ENCODE measurements at regions not wholly inside any gene's neighbourhood (a gene's known extent, or its start where the extent isn't known, plus 50 kb on each side); places are given as distances from the start of the nearest gene placed in this dataset.
A peak's percentile ranks its signal among the peaks of the same experiment; 100 is the strongest.

- DNase-seq (ENCODE audit: low read depth): peak; percentile 27
These were observed 355.3 kb downstream of the ZSWIM6 start for GRCh38 chr5:61687371-61687770.

GRCh38 chr5:61689153-61689846 is 357.2 kb downstream of the ZSWIM6 start:
- no peak for DNase-seq (ENCODE audit: low read depth)

- no peak for DNase-seq (ENCODE audit: low read depth)
These were observed 365.9 kb downstream of the ZSWIM6 start for GRCh38 chr5:61697809-61698558.

GRCh38 chr5:61701877-61702602 is 370.0 kb downstream of the ZSWIM6 start:
- DNase-seq (ENCODE audit: low read depth): no peak

GRCh38 chr5:61702784-61703183 is 370.7 kb downstream of the ZSWIM6 start:
- DNase-seq (ENCODE audit: low read depth): no peak

GRCh38 chr5:61704289-61704688 is 372.2 kb downstream of the ZSWIM6 start:
- DNase-seq (ENCODE audit: low read depth): no peak

GRCh38 chr5:61706751-61707150 is 374.7 kb downstream of the ZSWIM6 start:
- no peak for DNase-seq (ENCODE audit: low read depth)

GRCh38 chr5:61719124-61719523 is 387.1 kb downstream of the ZSWIM6 start:
- DNase-seq (ENCODE audit: low read depth): no peak

- DNase-seq (ENCODE audit: low read depth): no peak
These were observed 388.8 kb downstream of the ZSWIM6 start for GRCh38 chr5:61720829-61721228.

GRCh38 chr5:61724102-61724501 is 392.0 kb downstream of the ZSWIM6 start:
- no peak for DNase-seq (ENCODE audit: low read depth)

GRCh38 chr5:61728287-61728686 is 396.2 kb downstream of the ZSWIM6 start:
- no peak for DNase-seq (ENCODE audit: low read depth)

- no peak for DNase-seq (ENCODE audit: low read depth)
These were observed 398.8 kb downstream of the ZSWIM6 start for GRCh38 chr5:61730866-61731265.

- DNase-seq (ENCODE audit: low read depth): no peak
These were observed 399.3 kb downstream of the ZSWIM6 start for GRCh38 chr5:61731267-61731945.

GRCh38 chr5:61731946-61732314 is 399.9 kb downstream of the ZSWIM6 start:
- no peak for DNase-seq (ENCODE audit: low read depth)

- DNase-seq (ENCODE audit: low read depth): no peak
These were observed 400.3 kb downstream of the ZSWIM6 start for GRCh38 chr5:61732369-61732768.

GRCh38 chr5:61732796-61733195 is 400.7 kb downstream of the ZSWIM6 start:
- DNase-seq (ENCODE audit: low read depth): no peak

- no peak for DNase-seq (ENCODE audit: low read depth)
These were observed 401.9 kb downstream of the ZSWIM6 start for GRCh38 chr5:61734001-61734400.

GRCh38 chr5:61734966-61735365 is 402.9 kb downstream of the ZSWIM6 start:
- DNase-seq (ENCODE audit: low read depth): peak; percentile 12

- DNase-seq (ENCODE audit: low read depth): no peak
These were observed 403.5 kb downstream of the ZSWIM6 start for GRCh38 chr5:61735531-61735930.

- DNase-seq (ENCODE audit: low read depth): no peak
These were observed 403.9 kb downstream of the ZSWIM6 start for GRCh38 chr5:61735995-61736394.

- DNase-seq (ENCODE audit: low read depth): no peak
These were observed 405.4 kb downstream of the ZSWIM6 start for GRCh38 chr5:61737301-61737963.

GRCh38 chr5:61737964-61738340 is 405.9 kb downstream of the ZSWIM6 start:
- DNase-seq (ENCODE audit: low read depth): no peak

Measured in iris pigment epithelial cell (primary cell).